Lung microvascular endothelial cell (primary cell): ENCODE measurements at regions not wholly inside any gene's neighbourhood (a gene's known extent, or its start where the extent isn't known, plus 50 kb on each side); places are given as distances from the start of the nearest gene placed in this dataset.
A peak's percentile ranks its signal among the peaks of the same experiment; 100 is the strongest.

Source experiments
- DNase-seq, 2 donors: peaks; one replicate each; pipeline versions ENCODE4 v3.0.0 to v3.0.0-alpha.2; 2010; ENCODE audit warnings: low read depth in 2 of 2

- DNase-seq = no peak
These were observed 65.1 kb downstream of the PFDN4 start for GRCh38 chr20:54272901-54273488.

- DNase-seq = no peak
These were observed 67.6 kb downstream of the PFDN4 start for GRCh38 chr20:54275359-54276111.

- no peak for DNase-seq
These were observed 68.8 kb downstream of the PFDN4 start for GRCh38 chr20:54276577-54277169.

- no peak for DNase-seq
These were observed 70.4 kb downstream of the PFDN4 start for GRCh38 chr20:54278262-54278661.

- no peak for DNase-seq
These were observed 74.7 kb downstream of the PFDN4 start for GRCh38 chr20:54282625-54283024.

GRCh38 chr20:54283253-54283652, 75.4 kb downstream of the PFDN4 start:
- DNase-seq = no peak

- no peak for DNase-seq
These were observed 77.2 kb downstream of the PFDN4 start for GRCh38 chr20:54284928-54285704.

- no peak for DNase-seq
These were observed 82.7 kb downstream of the PFDN4 start for GRCh38 chr20:54290636-54291035.

GRCh38 chr20:54291339-54292010, 83.6 kb downstream of the PFDN4 start:
- no peak for DNase-seq

- DNase-seq = peak in 1 of 2 donors; percentile 54
These were observed 84.3 kb downstream of the PFDN4 start for GRCh38 chr20:54292185-54292584.

GRCh38 chr20:54293526-54293925, 85.6 kb downstream of the PFDN4 start:
- peak; percentile 66 to 78 for DNase-seq

- DNase-seq = no peak
These were observed 86.2 kb downstream of the PFDN4 start for GRCh38 chr20:54294094-54294493.

- DNase-seq = no peak
These were observed 87.8 kb downstream of the PFDN4 start for GRCh38 chr20:54295686-54296085.

- DNase-seq = no peak
These were observed 97.5 kb downstream of the PFDN4 start for GRCh38 chr20:54305421-54305820.

- DNase-seq = no peak
These were observed 99.3 kb downstream of the PFDN4 start for GRCh38 chr20:54306985-54307710.

GRCh38 chr20:54308804-54309203, 100.9 kb downstream of the PFDN4 start:
- DNase-seq = no peak

- DNase-seq = no peak
These were observed 111.0 kb downstream of the PFDN4 start for GRCh38 chr20:54318892-54319291.

- no peak for DNase-seq
These were observed 112.3 kb downstream of the PFDN4 start for GRCh38 chr20:54320148-54320607.

- DNase-seq = no peak
These were observed 113.6 kb downstream of the PFDN4 start for GRCh38 chr20:54321352-54322087.

GRCh38 chr20:54323227-54323734, 115.4 kb downstream of the PFDN4 start:
- no peak for DNase-seq
